B cell (primary cell): ENCODE measurements at regions not wholly inside any gene's neighbourhood (a gene's known extent, or its start where the extent isn't known, plus 50 kb on each side); places are given as distances from the start of the nearest gene placed in this dataset.

Experiments used
- EZH2 ChIP-seq: IDR thresholded peaks from 2 replicates; pipeline ENCODE4 v1.6.1; 2012; ENCODE audit warnings: borderline replicate concordance, low read depth, mild to moderate bottlenecking, moderate library complexity, low read length; ENCODE audit not compliant: insufficient read depth, poor library complexity, severe bottlenecking
- TF ChIP-seq, protein P1 (sequence below): fragments of 200-600 bp; IDR thresholded peaks from one replicate; pipeline ENCODE4 v1.8.0; 2022; ENCODE audit warnings: antibody characterized with exemption, mild to moderate bottlenecking

DNA sequence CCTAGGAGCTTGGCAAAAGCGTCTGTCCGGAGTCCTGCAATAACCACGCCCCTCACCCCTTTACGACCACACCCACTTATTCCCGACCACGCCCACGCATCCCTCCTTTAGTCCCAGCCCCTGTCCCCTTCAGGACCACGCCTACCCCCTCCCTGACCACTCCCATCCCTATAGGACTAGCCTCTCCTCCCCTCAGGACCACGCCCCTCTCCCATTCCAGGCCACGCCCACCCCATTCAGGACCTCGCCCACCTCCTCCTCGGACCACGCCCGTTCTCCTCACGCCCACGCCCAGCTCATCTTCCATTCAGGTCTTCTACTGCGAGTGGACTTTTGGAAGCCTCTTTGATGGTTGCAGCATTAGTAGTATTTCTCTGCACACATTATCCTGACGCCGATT is 131.2 kb upstream of the STX18 start:
- TF ChIP-seq, protein P1, sequence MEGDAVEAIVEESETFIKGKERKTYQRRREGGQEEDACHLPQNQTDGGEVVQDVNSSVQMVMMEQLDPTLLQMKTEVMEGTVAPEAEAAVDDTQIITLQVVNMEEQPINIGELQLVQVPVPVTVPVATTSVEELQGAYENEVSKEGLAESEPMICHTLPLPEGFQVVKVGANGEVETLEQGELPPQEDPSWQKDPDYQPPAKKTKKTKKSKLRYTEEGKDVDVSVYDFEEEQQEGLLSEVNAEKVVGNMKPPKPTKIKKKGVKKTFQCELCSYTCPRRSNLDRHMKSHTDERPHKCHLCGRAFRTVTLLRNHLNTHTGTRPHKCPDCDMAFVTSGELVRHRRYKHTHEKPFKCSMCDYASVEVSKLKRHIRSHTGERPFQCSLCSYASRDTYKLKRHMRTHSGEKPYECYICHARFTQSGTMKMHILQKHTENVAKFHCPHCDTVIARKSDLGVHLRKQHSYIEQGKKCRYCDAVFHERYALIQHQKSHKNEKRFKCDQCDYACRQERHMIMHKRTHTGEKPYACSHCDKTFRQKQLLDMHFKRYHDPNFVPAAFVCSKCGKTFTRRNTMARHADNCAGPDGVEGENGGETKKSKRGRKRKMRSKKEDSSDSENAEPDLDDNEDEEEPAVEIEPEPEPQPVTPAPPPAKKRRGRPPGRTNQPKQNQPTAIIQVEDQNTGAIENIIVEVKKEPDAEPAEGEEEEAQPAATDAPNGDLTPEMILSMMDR = no peak
- no peak for TF ChIP-seq EZH2
